ENCODE measurements at regions not wholly inside any gene's neighbourhood (a gene's known extent, or its start where the extent isn't known, plus 50 kb on each side); places are given as distances from the start of the nearest gene placed in this dataset.

GRCh38 chr1:221448585-221449175 lies 293.2 kb downstream of the DUSP10 start:
- no peak for DNase-seq (ENCODE audit: extremely low read depth in 1 of 2, low read depth in 1 of 2)

- DNase-seq (ENCODE audit: extremely low read depth in 1 of 2, low read depth in 1 of 2), result no peak
Measured at GRCh38 chr1:221449194-221449593, 292.7 kb downstream of the DUSP10 start.

DNA sequence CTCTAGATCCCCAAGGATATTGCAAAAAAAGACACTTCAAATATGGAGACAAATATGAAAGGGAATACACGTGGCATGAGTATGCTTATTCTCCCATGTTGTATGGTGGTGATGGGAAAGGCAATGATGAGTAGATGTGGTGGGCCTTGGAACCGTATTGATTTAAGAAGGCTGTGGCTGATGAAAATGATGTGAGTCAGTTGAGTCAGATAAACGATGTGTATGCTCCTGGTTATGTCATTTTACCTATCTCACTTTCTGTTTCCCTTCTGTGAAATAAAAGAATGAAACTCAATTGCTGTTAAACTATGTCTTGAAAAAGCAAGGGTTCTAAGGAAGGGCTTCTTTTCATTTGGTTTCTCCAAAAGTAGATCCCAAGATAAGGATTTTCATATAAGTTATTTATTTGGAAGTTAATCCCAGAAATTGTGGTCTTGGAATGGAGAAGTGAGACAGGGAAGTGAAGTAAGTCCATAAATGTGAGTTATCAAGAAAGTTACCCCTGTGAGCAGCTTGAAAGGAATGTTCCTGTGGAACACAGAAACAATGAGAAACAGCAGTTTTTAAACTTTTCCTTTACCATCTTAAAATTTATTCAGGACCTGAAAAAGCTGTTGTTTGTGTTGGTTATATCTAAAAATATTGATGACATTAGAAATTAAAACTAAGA lies 292.0 kb downstream of the DUSP10 start:
- no peak for DNase-seq (ENCODE audit: extremely low read depth in 1 of 2, low read depth in 1 of 2)

DNA sequence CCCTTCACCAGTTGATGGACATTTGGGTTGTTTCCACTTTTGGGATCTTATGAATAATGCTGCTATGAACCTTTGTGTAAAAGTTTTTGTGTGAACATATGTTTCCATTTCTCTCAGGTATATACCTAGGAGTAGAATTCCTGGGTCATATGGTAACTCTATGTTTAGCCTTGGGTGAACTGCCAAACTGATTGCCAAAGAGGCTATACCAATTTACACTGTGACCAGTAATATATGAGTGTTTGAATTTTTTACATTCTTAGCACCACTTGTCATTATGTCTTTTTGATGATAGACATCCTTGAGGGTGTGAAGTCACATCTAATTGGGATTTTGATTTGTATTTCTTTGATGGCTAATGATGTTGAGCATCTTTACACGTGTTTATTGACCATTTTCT lies 290.1 kb downstream of the DUSP10 start:
- DNase-seq (ENCODE audit: extremely low read depth in 1 of 2, low read depth in 1 of 2), result no peak

GRCh38 chr1:221454096-221454495 lies 287.8 kb downstream of the DUSP10 start:
- DNase-seq (ENCODE audit: extremely low read depth in 1 of 2, low read depth in 1 of 2), result no peak

DNA sequence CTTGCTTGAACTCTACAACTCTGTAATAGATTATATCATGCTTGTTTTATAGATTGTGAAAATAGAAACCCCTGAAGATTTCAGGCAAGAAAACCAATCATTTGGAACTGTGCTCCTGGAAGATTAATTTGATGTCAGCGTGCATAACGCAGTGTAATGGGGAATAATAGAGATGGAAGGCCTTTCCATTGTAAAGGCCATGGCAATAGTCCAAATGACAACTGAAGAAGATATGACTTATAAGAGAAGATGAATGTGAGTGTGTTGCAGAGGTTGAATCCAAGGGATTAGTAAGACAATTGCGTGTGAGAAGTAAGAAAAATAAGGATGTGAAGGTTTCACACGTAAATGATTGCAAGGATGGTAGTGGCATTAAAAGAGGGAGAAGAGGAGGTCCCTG lies 285.0 kb downstream of the DUSP10 start:
- DNase-seq (ENCODE audit: extremely low read depth in 1 of 2, low read depth in 1 of 2), result no peak

- no peak for DNase-seq (ENCODE audit: extremely low read depth in 1 of 2, low read depth in 1 of 2)
Measured at GRCh38 chr1:221457685-221458446, 284.0 kb downstream of the DUSP10 start.

DNA sequence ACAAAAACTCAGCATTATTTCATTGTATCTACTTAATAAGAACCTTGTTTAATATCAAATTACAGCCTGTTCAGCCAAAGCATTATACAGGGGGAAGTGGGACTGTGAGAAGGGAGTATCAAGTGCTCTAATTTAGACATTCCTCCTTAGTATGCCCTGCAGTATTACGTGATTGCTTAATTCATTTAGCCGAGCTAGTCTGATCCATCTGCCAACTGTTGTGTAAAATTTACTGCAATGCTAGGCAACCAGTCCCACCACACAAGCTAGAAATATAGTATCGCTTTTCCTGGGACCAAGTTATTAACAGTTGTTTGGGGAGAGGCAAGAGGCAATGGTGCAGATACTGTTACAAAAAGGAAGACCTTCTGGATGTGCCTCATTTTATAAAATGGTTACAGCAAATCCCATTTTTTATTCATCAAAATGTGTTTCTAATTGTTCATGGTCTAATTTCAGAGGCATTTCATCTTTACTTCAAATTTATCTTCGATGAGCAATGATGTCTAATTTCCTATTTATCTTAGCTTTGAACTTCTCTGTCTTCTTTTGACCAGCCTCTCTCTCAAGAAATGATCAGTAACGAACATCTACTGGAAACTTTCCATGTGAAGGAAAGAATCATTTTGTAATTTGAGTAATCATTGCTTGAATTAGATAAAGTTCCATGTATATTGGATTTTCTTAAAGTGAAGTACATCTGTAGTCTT lies 283.3 kb downstream of the DUSP10 start:
- DNase-seq (ENCODE audit: extremely low read depth in 1 of 2, low read depth in 1 of 2), result no peak

DNA sequence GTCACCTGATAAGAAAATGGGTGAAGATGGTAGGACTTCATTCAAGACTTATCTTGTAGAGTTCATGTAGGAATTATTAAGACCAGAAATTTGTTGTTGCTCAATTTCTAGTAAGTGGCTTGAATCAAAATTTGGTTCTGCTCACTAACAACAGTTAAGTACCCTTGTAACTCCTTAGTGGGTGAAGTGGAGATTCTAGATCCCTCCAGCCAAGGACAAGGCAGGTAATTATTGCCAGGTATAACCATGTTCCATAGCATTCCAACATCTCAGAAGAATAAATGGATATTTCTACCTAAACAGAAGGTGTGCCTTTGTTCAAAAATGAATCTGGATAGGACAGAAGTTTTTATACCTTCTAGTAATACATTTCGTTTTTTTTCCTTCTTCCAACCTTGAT lies 282.3 kb downstream of the DUSP10 start:
- no peak for DNase-seq (ENCODE audit: extremely low read depth in 1 of 2, low read depth in 1 of 2)

DNA sequence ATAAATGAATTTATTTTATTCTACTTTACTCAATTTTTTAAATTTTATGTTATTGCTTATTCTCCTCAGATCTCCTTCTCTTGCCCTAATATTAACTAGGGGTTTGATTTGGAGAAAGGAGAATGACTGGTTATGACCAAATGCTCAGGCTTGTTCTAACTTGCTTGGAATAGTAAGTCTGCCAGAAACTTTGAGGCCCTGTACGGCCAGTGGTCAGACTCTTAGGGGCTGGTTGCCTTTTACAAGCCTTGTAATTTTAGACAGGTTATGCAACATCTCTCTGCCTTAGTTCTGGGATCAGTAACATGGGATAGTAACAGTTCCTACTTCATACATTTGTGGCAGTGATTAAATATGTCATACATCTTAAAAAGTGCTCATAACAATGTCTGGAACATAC lies 279.5 kb downstream of the DUSP10 start:
- no peak for DNase-seq (ENCODE audit: extremely low read depth in 1 of 2, low read depth in 1 of 2)

DNA sequence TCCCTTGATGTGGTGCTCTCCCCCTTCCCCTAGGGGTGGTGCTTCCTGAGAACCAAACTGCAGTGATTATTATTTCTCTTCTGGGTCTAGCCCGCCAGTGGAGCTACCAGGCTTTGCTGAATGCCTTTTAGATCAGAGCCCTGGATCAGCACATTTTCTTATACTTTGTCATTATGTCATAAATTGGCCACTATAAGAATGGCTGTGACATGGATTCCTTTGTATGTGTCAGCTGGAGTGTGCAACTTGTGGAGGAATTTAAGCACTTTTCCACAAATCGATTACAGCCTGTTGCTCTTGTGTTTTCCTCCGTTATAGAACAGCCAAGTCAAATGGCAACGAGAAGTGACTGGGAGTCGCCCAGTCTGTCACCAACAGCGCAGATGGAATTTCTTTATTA lies 273.3 kb downstream of the DUSP10 start:
- DNase-seq (ENCODE audit: extremely low read depth in 1 of 2, low read depth in 1 of 2), result no peak

DNA sequence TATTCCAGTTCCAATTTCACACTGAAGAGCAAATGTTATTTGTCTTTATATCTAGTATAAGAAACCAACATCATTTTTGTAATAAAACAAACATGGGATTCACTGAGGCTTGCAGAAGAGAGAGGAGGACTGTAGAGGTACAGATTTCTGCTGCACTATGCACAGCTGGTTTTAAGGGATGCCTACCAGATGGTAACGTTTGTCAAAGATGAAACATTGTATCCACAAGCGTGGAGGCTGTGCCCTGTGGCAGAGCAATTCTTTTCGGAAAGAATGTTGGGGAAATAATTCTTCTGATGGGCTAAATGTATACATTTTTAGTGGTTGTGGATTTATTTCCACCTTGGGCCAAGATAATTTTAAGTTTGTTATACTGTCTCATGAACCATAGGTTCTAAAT lies 272.4 kb downstream of the DUSP10 start:
- DNase-seq (ENCODE audit: extremely low read depth in 1 of 2, low read depth in 1 of 2), result no peak

- DNase-seq (ENCODE audit: extremely low read depth in 1 of 2, low read depth in 1 of 2), result no peak
Measured at GRCh38 chr1:221470000-221470698, 271.7 kb downstream of the DUSP10 start.

DNA sequence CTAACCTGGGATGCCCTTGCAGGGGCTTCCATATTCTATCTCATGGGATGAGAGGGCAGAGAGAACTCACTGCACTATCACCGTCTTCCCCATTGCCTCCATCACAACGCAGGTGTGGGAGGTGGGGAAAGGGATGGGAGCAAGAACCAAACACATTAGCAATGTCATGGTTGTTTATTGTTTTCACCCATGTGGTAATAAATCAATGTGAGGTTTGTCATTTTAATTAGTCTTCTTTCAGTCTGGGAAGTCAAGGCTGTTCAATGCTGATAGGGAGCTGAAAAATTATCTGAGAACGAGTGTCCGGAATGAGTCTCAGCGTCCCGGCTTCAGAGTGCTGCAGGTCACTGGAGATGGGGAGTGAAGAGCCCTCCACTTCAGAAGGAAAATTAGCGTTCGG lies 268.5 kb downstream of the DUSP10 start:
- DNase-seq (ENCODE audit: extremely low read depth in 1 of 2, low read depth in 1 of 2), result no peak

GRCh38 chr1:221477252-221477651 lies 264.6 kb downstream of the DUSP10 start:
- DNase-seq (ENCODE audit: extremely low read depth in 1 of 2, low read depth in 1 of 2), result no peak

- peak; percentile 5 to 10 for DNase-seq (ENCODE audit: extremely low read depth in 1 of 2, low read depth in 1 of 2)
Measured at GRCh38 chr1:221478050-221478949, 263.6 kb downstream of the DUSP10 start.

- DNase-seq (ENCODE audit: extremely low read depth in 1 of 2, low read depth in 1 of 2), result no peak
Measured at GRCh38 chr1:221487781-221488524, 253.9 kb downstream of the DUSP10 start.

- no peak for DNase-seq (ENCODE audit: extremely low read depth in 1 of 2, low read depth in 1 of 2)
Measured at GRCh38 chr1:221488550-221488949, 253.3 kb downstream of the DUSP10 start.

- no peak for DNase-seq (ENCODE audit: extremely low read depth in 1 of 2, low read depth in 1 of 2)
Measured at GRCh38 chr1:221494670-221495069, 247.2 kb downstream of the DUSP10 start.

Data from stimulated activated CD8-positive, alpha-beta memory T cell treated with anti-CD3 and anti-CD28 coated beads, Interleukin-7, amount 100 ng/mL, for 48 hours (primary cell).